ENCODE measurements at regions not wholly inside any gene's neighbourhood (a gene's known extent, or its start where the extent isn't known, plus 50 kb on each side); places are given as distances from the start of the nearest gene placed in this dataset.

- H3K27ac ChIP-seq (ENCODE audit: low read depth, low read length): peak overlapping the region; percentile 94
- H3K79me2 ChIP-seq (ENCODE audit: insufficient read depth, low read length): no peaks in the 10 kb centered on the region
- no peak for TF ChIP-seq CTCF (IDR thresholded peaks at IDR 0.05; ENCODE audit: insufficient read depth, low read depth, low read length)
- no peak for TF ChIP-seq EZH2 (IDR thresholded peaks at IDR 0.05; ENCODE audit: insufficient read depth, low read length)
- H3K4me2 ChIP-seq (ENCODE audit: low read length): peak overlapping the region; percentile 80
- Mint-ChIP-seq H3K4me1 (ENCODE audit: low read depth, unreplicated experiment) (peaks cover 20% of the 10 kb centered on the region), H3K36me3 (ENCODE audit: low read depth, unreplicated experiment) (no peaks in the 10 kb centered on the region), H3K27ac (ENCODE audit: unreplicated experiment) (peak overlapping the region; percentile 64), H3K4me3 (ENCODE audit: unreplicated experiment) (no peak overlapping the region), H3K9me3 (ENCODE audit: unreplicated experiment) (no peaks in the 10 kb centered on the region), H3K27me3 (ENCODE audit: low read depth, unreplicated experiment) (peaks cover 7% of the 10 kb centered on the region)
- peaks cover 21% of the 10 kb centered on the region for H3K4me1 ChIP-seq (ENCODE audit: insufficient read depth, low read length)
- FAIRE-seq (peak; percentile 5), DNase-seq (ENCODE audit: low read depth) (peak; percentile 81)
- no peaks in the 10 kb centered on the region for H4K20me1 ChIP-seq (ENCODE audit: insufficient read depth, low read length)
- no peaks in the 10 kb centered on the region for H3K9me3 ChIP-seq (ENCODE audit: insufficient read depth, low read depth, low read length)
- peak overlapping the region; percentile 20 for H3K4me3 ChIP-seq (ENCODE audit: insufficient read depth, low read depth, low read length)
- no peaks in the 10 kb centered on the region for H3K27me3 ChIP-seq (ENCODE audit: insufficient read depth, low read length)
- no peaks in the 10 kb centered on the region for H3K36me3 ChIP-seq (ENCODE audit: insufficient read depth, low read length)
- H3K9ac ChIP-seq (ENCODE audit: low read length): peak overlapping the region; percentile 74
- peak overlapping the region; percentile 57 for H2AFZ ChIP-seq (ENCODE audit: low read depth, low read length)
Measured at GRCh38 chr3:23650371-23651140, 155.2 kb upstream of the UBE2E1 start.

DNA sequence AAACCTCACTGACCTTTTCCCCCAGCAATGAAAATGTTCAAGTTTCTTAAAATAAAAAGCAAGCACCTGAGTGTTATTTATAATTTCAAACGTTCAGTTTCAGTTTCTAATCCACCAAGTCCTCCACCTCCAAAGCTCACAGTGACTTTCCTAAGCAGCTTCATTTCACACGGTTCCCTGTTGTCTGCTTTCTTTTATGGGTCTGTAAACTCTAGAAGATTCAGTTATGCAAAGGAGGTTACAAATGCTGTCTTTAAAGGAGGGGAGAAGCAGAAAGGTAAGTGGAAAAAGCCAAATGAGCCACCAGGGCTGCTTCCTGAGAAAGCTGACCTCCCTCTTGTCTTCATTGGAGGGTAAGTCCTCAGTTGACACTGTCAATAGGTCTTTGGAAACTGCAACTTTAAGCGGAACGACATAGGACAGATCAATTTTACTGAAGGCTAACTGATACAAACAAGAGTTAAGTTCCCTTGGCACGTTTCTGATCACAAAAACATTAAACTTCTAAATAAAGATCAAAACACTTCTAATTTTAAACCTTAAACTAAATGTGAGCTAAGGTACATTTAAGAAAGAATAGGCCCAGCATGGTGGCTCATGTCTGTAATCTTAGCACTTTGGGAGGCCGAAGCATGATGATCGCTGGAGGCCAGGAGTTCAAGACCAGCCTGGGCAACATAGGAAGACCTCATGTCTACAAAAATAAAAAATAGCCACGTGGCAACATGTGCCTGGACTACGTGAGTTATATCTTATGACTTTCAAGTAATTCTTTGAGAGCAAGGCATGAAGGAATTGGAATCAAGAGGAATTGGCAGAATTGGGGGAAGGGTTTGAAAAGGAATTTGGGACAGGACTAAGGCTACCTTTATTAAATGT lies 151.9 kb upstream of the UBE2E1 start:
- TF ChIP-seq CTCF (IDR thresholded peaks at IDR 0.05; ENCODE audit: insufficient read depth, low read depth, low read length) (no peak), EZH2 (IDR thresholded peaks at IDR 0.05; ENCODE audit: insufficient read depth, low read length) (no peak)
- H3K4me2 ChIP-seq (ENCODE audit: low read length): no peak overlapping the region
- no peak for FAIRE-seq
- Mint-ChIP-seq H3K4me1 (ENCODE audit: low read depth, unreplicated experiment) (peaks cover 17% of the 10 kb centered on the region), H3K27ac (ENCODE audit: unreplicated experiment) (no peak overlapping the region), H3K27me3 (ENCODE audit: low read depth, unreplicated experiment) (peaks cover 7% of the 10 kb centered on the region), H3K36me3 (ENCODE audit: low read depth, unreplicated experiment) (no peaks in the 10 kb centered on the region), H3K4me3 (ENCODE audit: unreplicated experiment) (no peak overlapping the region), H3K9me3 (ENCODE audit: unreplicated experiment) (peaks cover 3% of the 10 kb centered on the region)
- H4K20me1 ChIP-seq (ENCODE audit: insufficient read depth, low read length): no peaks in the 10 kb centered on the region
- peaks cover 21% of the 10 kb centered on the region for H3K4me1 ChIP-seq (ENCODE audit: insufficient read depth, low read length)
- no peak overlapping the region for H3K9ac ChIP-seq (ENCODE audit: low read length)
- no peaks in the 10 kb centered on the region for H3K36me3 ChIP-seq (ENCODE audit: insufficient read depth, low read length)
- no peaks in the 10 kb centered on the region for H3K27me3 ChIP-seq (ENCODE audit: insufficient read depth, low read length)
- H3K4me3 ChIP-seq (ENCODE audit: insufficient read depth, low read depth, low read length): no peak overlapping the region
- peaks cover 5% of the 10 kb centered on the region for H3K9me3 ChIP-seq (ENCODE audit: insufficient read depth, low read depth, low read length)
- H2AFZ ChIP-seq (ENCODE audit: low read depth, low read length): no peak overlapping the region
- no peak overlapping the region for H3K27ac ChIP-seq (ENCODE audit: low read depth, low read length)
- H3K79me2 ChIP-seq (ENCODE audit: insufficient read depth, low read length): no peaks in the 10 kb centered on the region
- no peak for DNase-seq (ENCODE audit: low read depth)
